NT2/D1 (cell line): ENCODE measurements at regions not wholly inside any gene's neighbourhood (a gene's known extent, or its start where the extent isn't known, plus 50 kb on each side); places are given as distances from the start of the nearest gene placed in this dataset.

Experiments
- SUZ12 ChIP-seq: IDR thresholded peaks from 2 replicates; pipeline ENCODE4 v1.6.1; 2011; ENCODE audit not compliant: insufficient read length, insufficient read depth; ENCODE audit errors: extremely low read depth
- YY1 ChIP-seq: IDR thresholded peaks from 2 replicates; pipeline ENCODE4 v1.6.1; 2011; ENCODE audit not compliant: insufficient read length, insufficient read depth
- ZNF274 ChIP-seq: IDR thresholded peaks from 2 replicates; pipeline ENCODE4 v1.6.1; 2011; ENCODE audit warnings: mild to moderate bottlenecking, low read depth, low read length

DNA sequence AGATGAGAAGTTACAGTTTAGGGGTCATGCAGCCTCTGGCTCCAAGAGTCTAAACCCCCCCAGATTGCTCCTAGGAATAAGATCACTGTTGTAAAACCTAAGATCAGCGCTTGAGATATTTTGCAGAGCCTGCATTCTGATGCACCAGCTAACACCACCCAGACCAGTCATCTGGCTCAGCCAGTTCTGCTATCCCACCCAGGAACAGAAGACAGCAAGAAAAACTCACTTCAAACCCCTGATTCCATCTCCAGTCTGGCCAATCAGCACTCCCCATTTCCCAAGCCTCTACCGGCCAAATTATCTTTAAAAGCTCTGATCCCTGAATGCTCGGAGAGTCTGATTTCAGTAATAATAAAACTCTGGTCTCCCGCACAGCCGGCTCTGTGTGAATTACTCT lies 158.6 kb downstream of the ZNF664 start:
- TF ChIP-seq SUZ12 (no peak), ZNF274 (no peak), YY1 (no peak)
